IPS-18c (cell line): ENCODE measurements at regions not wholly inside any gene's neighbourhood (a gene's known extent, or its start where the extent isn't known, plus 50 kb on each side); places are given as distances from the start of the nearest gene placed in this dataset.

Experiments used
- H3K4me3 ChIP-seq: 2 replicates; pipeline ENCODE4 v1.7.0; 2013; ENCODE audit warnings: low read depth, mild to moderate bottlenecking, low read length, moderate library complexity; ENCODE audit not compliant: insufficient read depth
- H3K9me3 ChIP-seq: one replicate; pipeline ENCODE4 v1.6.1; 2013; ENCODE audit warnings: mild to moderate bottlenecking, low read length, moderate library complexity; ENCODE audit not compliant: control insufficient read depth, insufficient read depth

GRCh38 chr2:120954939-120955338 is 219.3 kb downstream of the GLI2 start:
- H3K9me3 ChIP-seq = no peaks in the 10 kb centered on the region

GRCh38 chr2:120955427-120955826 is 219.8 kb downstream of the GLI2 start:
- H3K4me3 ChIP-seq = no peak overlapping the region
- H3K9me3 ChIP-seq = no peaks in the 10 kb centered on the region

More at GRCh38 chr2:120954939-120955338, 219.3 kb downstream of the GLI2 start:
- H3K4me3 ChIP-seq = no peak overlapping the region

- Histone ChIP-seq H3K4me3 (no peak overlapping the region), H3K9me3 (no peaks in the 10 kb centered on the region)
These were observed 221.0 kb downstream of the GLI2 start for GRCh38 chr2:120956486-120957156.

- no peak overlapping the region for H3K4me3 ChIP-seq
- no peaks in the 10 kb centered on the region for H3K9me3 ChIP-seq
These were observed 222.2 kb downstream of the GLI2 start for GRCh38 chr2:120957905-120958304.

GRCh38 chr2:120958623-120959366 is 223.1 kb downstream of the GLI2 start:
- H3K9me3 ChIP-seq = no peaks in the 10 kb centered on the region
- H3K4me3 ChIP-seq = no peak overlapping the region

GRCh38 chr2:120959426-120959825 is 223.8 kb downstream of the GLI2 start:
- H3K4me3 ChIP-seq = no peak overlapping the region
- H3K9me3 ChIP-seq = no peaks in the 10 kb centered on the region

- Histone ChIP-seq H3K9me3 (no peaks in the 10 kb centered on the region), H3K4me3 (no peak overlapping the region)
These were observed 225.2 kb downstream of the GLI2 start for GRCh38 chr2:120960770-120961366.

- H3K9me3 ChIP-seq = no peaks in the 10 kb centered on the region
- no peak overlapping the region for H3K4me3 ChIP-seq
These were observed 225.7 kb downstream of the GLI2 start for GRCh38 chr2:120961396-120961795.

- no peak overlapping the region for H3K4me3 ChIP-seq
- no peaks in the 10 kb centered on the region for H3K9me3 ChIP-seq
These were observed 228.5 kb downstream of the GLI2 start for GRCh38 chr2:120963997-120964705.

- no peak overlapping the region for H3K4me3 ChIP-seq
These were observed 229.2 kb downstream of the GLI2 start for GRCh38 chr2:120964819-120965218.

GRCh38 chr2:120966510-120967254 is 231.0 kb downstream of the GLI2 start:
- no peaks in the 10 kb centered on the region for H3K9me3 ChIP-seq

More at GRCh38 chr2:120964819-120965218, 229.2 kb downstream of the GLI2 start:
- H3K9me3 ChIP-seq = no peaks in the 10 kb centered on the region

GRCh38 chr2:120968307-120969015 is 232.8 kb downstream of the GLI2 start:
- H3K4me3 ChIP-seq = no peak overlapping the region
- H3K9me3 ChIP-seq = no peaks in the 10 kb centered on the region

More at GRCh38 chr2:120966510-120967254, 231.0 kb downstream of the GLI2 start:
- no peak overlapping the region for H3K4me3 ChIP-seq

GRCh38 chr2:120969613-120970355 is 234.1 kb downstream of the GLI2 start:
- H3K4me3 ChIP-seq = no peak overlapping the region
- no peaks in the 10 kb centered on the region for H3K9me3 ChIP-seq

GRCh38 chr2:120971866-120972265 is 236.2 kb downstream of the GLI2 start:
- Histone ChIP-seq H3K4me3 (no peak overlapping the region), H3K9me3 (no peaks in the 10 kb centered on the region)

- no peak overlapping the region for H3K4me3 ChIP-seq
These were observed 236.6 kb downstream of the GLI2 start for GRCh38 chr2:120972286-120972685.

GRCh38 chr2:120973196-120973595 is 237.5 kb downstream of the GLI2 start:
- Histone ChIP-seq H3K9me3 (no peaks in the 10 kb centered on the region), H3K4me3 (no peak overlapping the region)

More at GRCh38 chr2:120972286-120972685, 236.6 kb downstream of the GLI2 start:
- no peaks in the 10 kb centered on the region for H3K9me3 ChIP-seq
